ENCODE measurements at regions not wholly inside any gene's neighbourhood (a gene's known extent, or its start where the extent isn't known, plus 50 kb on each side); places are given as distances from the start of the nearest gene placed in this dataset.

DNA sequence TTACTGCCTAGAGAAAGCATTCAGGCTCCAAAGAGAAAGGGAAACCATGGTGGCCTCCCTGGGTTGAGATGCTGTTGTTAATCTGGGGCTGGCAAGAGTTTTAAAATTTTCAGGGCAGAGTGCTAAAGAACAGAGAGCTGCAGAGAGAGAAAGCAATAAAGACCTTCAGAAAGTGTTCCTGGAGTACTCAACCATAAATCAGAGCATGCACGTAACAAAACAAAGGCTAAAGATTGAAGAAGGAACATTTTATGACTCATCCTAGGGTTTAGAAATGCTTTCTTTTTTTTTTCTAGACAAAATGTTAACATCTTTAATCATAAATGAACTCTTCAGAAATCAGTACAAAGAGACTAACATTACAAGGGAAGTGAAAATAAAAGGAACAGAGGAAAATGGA lies 562.3 kb upstream of the NDST4 start:
- H3K27me3 Mint-ChIP-seq: no peaks in the 10 kb centered on the region
- no peak for DNase-seq (ENCODE audit: low spot score in 2 of 2)
- no peak for ATAC-seq (replicated peaks; ENCODE audit: extremely low read depth, poor library complexity, severe bottlenecking)
- no peak overlapping the region for H3K27ac Mint-ChIP-seq (ENCODE audit: low read depth)
- H3K36me3 Mint-ChIP-seq (ENCODE audit: insufficient read depth): no peaks in the 10 kb centered on the region
- H3K9me3 Mint-ChIP-seq: peaks cover 9% of the 10 kb centered on the region
- H3K4me3 Mint-ChIP-seq: no peak overlapping the region
- H3K4me1 Mint-ChIP-seq: no peaks in the 10 kb centered on the region

DNA sequence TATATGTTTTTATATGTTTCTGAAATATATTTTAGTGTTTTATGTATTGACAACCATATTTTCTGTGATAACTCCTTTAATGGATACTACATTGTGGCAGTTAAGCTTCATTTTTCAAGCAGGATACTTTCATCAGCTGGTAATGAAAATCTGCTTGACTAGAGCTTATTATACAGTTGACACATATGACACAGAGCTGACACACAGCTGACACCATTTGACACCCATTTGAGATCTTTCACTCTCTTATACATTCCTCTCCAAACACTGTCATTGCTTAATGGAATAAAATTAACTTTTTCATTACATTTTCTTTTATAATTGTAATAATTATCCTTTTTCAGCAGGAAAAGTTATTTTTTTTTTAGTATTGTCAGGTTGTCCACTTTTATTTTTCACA lies 561.1 kb upstream of the NDST4 start:
- ATAC-seq (replicated peaks; ENCODE audit: extremely low read depth, poor library complexity, severe bottlenecking) (no peak), DNase-seq (ENCODE audit: low spot score in 2 of 2) (no peak)
- Mint-ChIP-seq H3K4me1 (no peaks in the 10 kb centered on the region), H3K36me3 (ENCODE audit: insufficient read depth) (no peaks in the 10 kb centered on the region), H3K27me3 (no peaks in the 10 kb centered on the region), H3K27ac (ENCODE audit: low read depth) (no peak overlapping the region), H3K4me3 (no peak overlapping the region), H3K9me3 (peaks cover 6% of the 10 kb centered on the region)

GRCh38 chr4:115671581-115671980 lies 558.2 kb upstream of the NDST4 start:
- no peaks in the 10 kb centered on the region for H3K27me3 Mint-ChIP-seq
- DNase-seq (ENCODE audit: low spot score in 2 of 2): no peak
- ATAC-seq (replicated peaks; ENCODE audit: extremely low read depth, poor library complexity, severe bottlenecking): no peak

GRCh38 chr4:115670930-115671329 lies 557.5 kb upstream of the NDST4 start:
- no peak for ATAC-seq (replicated peaks; ENCODE audit: extremely low read depth, poor library complexity, severe bottlenecking)
- Mint-ChIP-seq H3K9me3 (peaks cover 9% of the 10 kb centered on the region), H3K4me3 (no peak overlapping the region), H3K4me1 (no peaks in the 10 kb centered on the region), H3K27me3 (no peaks in the 10 kb centered on the region), H3K27ac (ENCODE audit: low read depth) (no peak overlapping the region), H3K36me3 (ENCODE audit: insufficient read depth) (no peaks in the 10 kb centered on the region)
- no peak for DNase-seq (ENCODE audit: low spot score in 2 of 2)

More at GRCh38 chr4:115671581-115671980, 558.2 kb upstream of the NDST4 start:
- H3K27ac Mint-ChIP-seq (ENCODE audit: low read depth): no peak overlapping the region
- H3K4me3 Mint-ChIP-seq: no peak overlapping the region
- H3K4me1 Mint-ChIP-seq: no peaks in the 10 kb centered on the region
- peaks cover 2% of the 10 kb centered on the region for H3K9me3 Mint-ChIP-seq
- H3K36me3 Mint-ChIP-seq (ENCODE audit: insufficient read depth): no peaks in the 10 kb centered on the region

GRCh38 chr4:115668396-115668795 lies 555.0 kb upstream of the NDST4 start:
- H3K27ac Mint-ChIP-seq (ENCODE audit: low read depth): no peak overlapping the region
- ATAC-seq (replicated peaks; ENCODE audit: extremely low read depth, poor library complexity, severe bottlenecking): no peak
- no peaks in the 10 kb centered on the region for H3K27me3 Mint-ChIP-seq
- H3K4me1 Mint-ChIP-seq: no peaks in the 10 kb centered on the region
- H3K9me3 Mint-ChIP-seq: peaks cover 9% of the 10 kb centered on the region
- no peaks in the 10 kb centered on the region for H3K36me3 Mint-ChIP-seq (ENCODE audit: insufficient read depth)
- DNase-seq (ENCODE audit: low spot score in 2 of 2): no peak
- no peak overlapping the region for H3K4me3 Mint-ChIP-seq

- H3K27ac Mint-ChIP-seq (ENCODE audit: low read depth): no peak overlapping the region
Measured at GRCh38 chr4:115664285-115664684, 550.9 kb upstream of the NDST4 start.

DNA sequence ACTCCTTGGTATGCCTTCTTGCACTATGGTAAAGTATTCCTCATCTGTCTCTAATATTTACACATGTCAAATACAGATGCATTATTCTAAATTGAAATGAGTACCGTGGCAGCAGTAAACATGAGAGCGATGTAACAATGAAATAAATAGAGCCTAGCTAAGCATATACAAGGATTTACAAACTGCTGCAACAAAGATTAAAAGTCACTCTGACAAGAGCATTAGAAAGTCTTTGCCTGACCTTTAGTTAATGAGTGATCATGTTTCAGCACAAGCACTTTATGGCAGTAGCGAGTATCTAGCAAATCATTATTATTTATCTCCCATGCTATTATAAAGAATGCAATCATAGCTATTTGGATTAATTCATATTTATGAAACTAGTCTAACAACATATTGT lies 547.0 kb upstream of the NDST4 start:
- H3K36me3 Mint-ChIP-seq (ENCODE audit: insufficient read depth): peaks cover 1% of the 10 kb centered on the region
- no peak overlapping the region for H3K4me3 Mint-ChIP-seq
- H3K4me1 Mint-ChIP-seq: no peaks in the 10 kb centered on the region
- no peaks in the 10 kb centered on the region for H3K27me3 Mint-ChIP-seq
- no peak for ATAC-seq (replicated peaks; ENCODE audit: extremely low read depth, poor library complexity, severe bottlenecking)
- peaks cover 9% of the 10 kb centered on the region for H3K9me3 Mint-ChIP-seq
- H3K27ac Mint-ChIP-seq (ENCODE audit: low read depth): no peak overlapping the region
- no peak for DNase-seq (ENCODE audit: low spot score in 2 of 2)

More at GRCh38 chr4:115664285-115664684, 550.9 kb upstream of the NDST4 start:
- Mint-ChIP-seq H3K4me3 (no peak overlapping the region), H3K36me3 (ENCODE audit: insufficient read depth) (no peaks in the 10 kb centered on the region), H3K9me3 (peaks cover 9% of the 10 kb centered on the region), H3K27me3 (no peaks in the 10 kb centered on the region), H3K4me1 (no peaks in the 10 kb centered on the region)
- DNase-seq (ENCODE audit: low spot score in 2 of 2) (no peak), ATAC-seq (replicated peaks; ENCODE audit: extremely low read depth, poor library complexity, severe bottlenecking) (no peak)

GRCh38 chr4:115657991-115658650 lies 544.7 kb upstream of the NDST4 start:
- H3K9me3 Mint-ChIP-seq: peaks cover 23% of the 10 kb centered on the region
- DNase-seq (ENCODE audit: low spot score in 2 of 2) (no peak), ATAC-seq (replicated peaks; ENCODE audit: extremely low read depth, poor library complexity, severe bottlenecking) (no peak)
- no peaks in the 10 kb centered on the region for H3K4me1 Mint-ChIP-seq
- H3K27me3 Mint-ChIP-seq: no peaks in the 10 kb centered on the region
- no peak overlapping the region for H3K4me3 Mint-ChIP-seq
- peaks cover 1% of the 10 kb centered on the region for H3K36me3 Mint-ChIP-seq (ENCODE audit: insufficient read depth)
- H3K27ac Mint-ChIP-seq (ENCODE audit: low read depth): no peak overlapping the region

GRCh38 chr4:115655626-115656025 lies 542.2 kb upstream of the NDST4 start:
- Mint-ChIP-seq H3K27ac (ENCODE audit: low read depth) (no peak overlapping the region), H3K4me3 (no peak overlapping the region)

DNA sequence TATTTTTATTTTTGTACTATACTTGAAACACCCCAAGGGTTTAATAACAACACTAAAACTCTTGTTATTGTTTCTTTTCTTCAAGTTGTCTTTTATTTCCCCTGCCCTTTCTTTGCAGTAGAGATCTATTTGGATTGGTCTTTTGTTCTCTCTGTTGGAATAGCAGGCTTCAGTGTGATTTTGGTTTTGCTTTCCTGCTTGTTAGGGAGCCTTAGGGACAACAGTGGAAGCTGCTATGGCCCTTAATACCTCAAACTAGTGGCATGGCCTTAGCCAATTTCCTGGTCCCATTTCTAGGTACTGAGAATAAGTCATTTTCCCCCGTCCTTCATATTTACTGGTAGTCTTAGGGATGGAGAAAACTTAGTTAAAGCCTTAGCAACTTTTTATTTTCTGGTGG lies 535.4 kb upstream of the NDST4 start:
- Mint-ChIP-seq H3K36me3 (ENCODE audit: insufficient read depth) (no peaks in the 10 kb centered on the region), H3K27ac (ENCODE audit: low read depth) (no peak overlapping the region), H3K4me1 (no peaks in the 10 kb centered on the region), H3K27me3 (no peaks in the 10 kb centered on the region), H3K9me3 (peaks cover 11% of the 10 kb centered on the region), H3K4me3 (no peak overlapping the region)
- DNase-seq (ENCODE audit: low spot score in 2 of 2) (no peak), ATAC-seq (replicated peaks; ENCODE audit: extremely low read depth, poor library complexity, severe bottlenecking) (no peak)

More at GRCh38 chr4:115655626-115656025, 542.2 kb upstream of the NDST4 start:
- DNase-seq (ENCODE audit: low spot score in 2 of 2) (no peak), ATAC-seq (replicated peaks; ENCODE audit: extremely low read depth, poor library complexity, severe bottlenecking) (no peak)
- Mint-ChIP-seq H3K4me1 (no peaks in the 10 kb centered on the region), H3K9me3 (peaks cover 31% of the 10 kb centered on the region), H3K27me3 (no peaks in the 10 kb centered on the region), H3K36me3 (ENCODE audit: insufficient read depth) (peaks cover 1% of the 10 kb centered on the region)

DNA sequence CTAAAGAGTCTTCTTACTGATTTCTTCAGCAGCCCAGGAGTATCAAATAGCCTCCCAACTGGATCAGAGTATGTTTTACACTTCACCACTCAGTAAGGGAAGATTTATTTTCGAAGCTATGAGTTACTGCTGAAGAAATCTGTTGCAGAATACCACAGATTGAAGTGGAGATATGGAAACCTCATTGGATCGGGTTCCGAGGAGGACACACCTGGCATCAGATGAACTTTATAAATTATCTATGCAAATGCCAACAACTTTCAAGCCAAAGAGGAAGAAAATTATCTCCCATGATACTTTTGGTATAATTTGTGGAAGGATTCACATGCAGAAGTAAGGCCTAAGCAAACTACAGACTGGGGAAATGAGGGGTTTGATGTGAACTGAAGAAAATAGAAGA lies 515.9 kb upstream of the NDST4 start:
- DNase-seq (ENCODE audit: low spot score in 2 of 2) (no peak), ATAC-seq (replicated peaks; ENCODE audit: extremely low read depth, poor library complexity, severe bottlenecking) (no peak)
- no peaks in the 10 kb centered on the region for H3K27me3 Mint-ChIP-seq
- H3K4me1 Mint-ChIP-seq: no peaks in the 10 kb centered on the region
- no peaks in the 10 kb centered on the region for H3K36me3 Mint-ChIP-seq (ENCODE audit: insufficient read depth)
- H3K9me3 Mint-ChIP-seq: peaks cover 21% of the 10 kb centered on the region
- H3K27ac Mint-ChIP-seq (ENCODE audit: low read depth): no peak overlapping the region
- H3K4me3 Mint-ChIP-seq: no peak overlapping the region

DNA sequence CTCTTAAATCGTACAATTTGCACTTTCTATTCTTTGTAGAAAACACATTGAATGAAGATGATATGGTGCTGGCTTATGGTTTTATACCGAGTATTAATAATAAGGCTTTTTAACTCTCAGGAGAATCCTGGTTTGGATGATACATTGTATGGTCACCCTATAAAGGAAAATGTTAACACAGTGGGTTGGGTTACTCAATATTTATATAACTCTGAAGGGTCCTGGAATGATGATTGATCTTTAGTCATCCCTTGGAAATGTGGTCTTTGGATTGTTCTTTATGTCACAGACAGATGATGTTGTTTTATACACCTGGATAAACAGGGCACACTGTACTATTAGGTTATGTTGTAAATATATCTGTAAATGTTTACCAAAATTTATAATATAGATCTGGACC lies 496.2 kb upstream of the NDST4 start:
- H3K4me3 Mint-ChIP-seq: no peak overlapping the region
- H3K36me3 Mint-ChIP-seq (ENCODE audit: insufficient read depth): no peaks in the 10 kb centered on the region
- no peaks in the 10 kb centered on the region for H3K27me3 Mint-ChIP-seq
- no peak for DNase-seq (ENCODE audit: low spot score in 2 of 2)
- ATAC-seq (replicated peaks; ENCODE audit: extremely low read depth, poor library complexity, severe bottlenecking): no peak
- no peak overlapping the region for H3K27ac Mint-ChIP-seq (ENCODE audit: low read depth)
- H3K9me3 Mint-ChIP-seq: peaks cover 6% of the 10 kb centered on the region
- no peaks in the 10 kb centered on the region for H3K4me1 Mint-ChIP-seq

DNA sequence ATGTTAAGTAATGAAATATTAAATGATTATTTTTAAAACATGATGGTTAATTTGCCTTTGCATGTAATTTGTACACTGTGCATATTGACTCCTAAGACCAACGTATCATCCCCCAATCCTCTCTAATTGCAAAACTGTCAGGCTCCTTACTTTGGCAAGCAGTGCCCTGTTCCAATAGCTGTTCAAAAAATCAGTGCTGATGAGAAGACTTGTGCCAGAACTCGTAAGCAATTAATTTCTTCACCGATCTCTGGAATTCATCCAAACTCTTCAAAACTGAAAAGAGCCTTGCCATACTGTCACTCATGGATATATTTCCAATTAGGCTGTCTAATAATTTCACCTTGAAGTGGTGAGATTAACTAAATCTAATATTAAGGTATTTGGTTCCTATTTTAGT lies 493.9 kb upstream of the NDST4 start:
- ATAC-seq (replicated peaks; ENCODE audit: extremely low read depth, poor library complexity, severe bottlenecking) (no peak), DNase-seq (ENCODE audit: low spot score in 2 of 2) (no peak)
- Mint-ChIP-seq H3K4me1 (no peaks in the 10 kb centered on the region), H3K9me3 (peaks cover 6% of the 10 kb centered on the region), H3K4me3 (no peak overlapping the region), H3K27ac (ENCODE audit: low read depth) (no peak overlapping the region), H3K36me3 (ENCODE audit: insufficient read depth) (no peaks in the 10 kb centered on the region), H3K27me3 (no peaks in the 10 kb centered on the region)
